AG10803 (cell line): ENCODE measurements at regions not wholly inside any gene's neighbourhood (a gene's known extent, or its start where the extent isn't known, plus 50 kb on each side); places are given as distances from the start of the nearest gene placed in this dataset.

Experiments
- DNase-seq: peaks from one replicate; pipeline ENCODE4 v3.0.0; 2010; ENCODE audit warnings: low read depth
- H3K4me3 ChIP-seq: 2 replicates; pipeline ENCODE4 v1.5.1; 2011; ENCODE audit warnings: mild to moderate bottlenecking, low read length, control low read depth
- TF ChIP-seq, protein P1 (sequence below): conservative IDR thresholded peaks from 2 replicates; pipeline ENCODE4 v1.5.1; 2011; ENCODE audit warnings: mild to moderate bottlenecking, low read length, control low read depth, inconsistent platforms

DNA sequence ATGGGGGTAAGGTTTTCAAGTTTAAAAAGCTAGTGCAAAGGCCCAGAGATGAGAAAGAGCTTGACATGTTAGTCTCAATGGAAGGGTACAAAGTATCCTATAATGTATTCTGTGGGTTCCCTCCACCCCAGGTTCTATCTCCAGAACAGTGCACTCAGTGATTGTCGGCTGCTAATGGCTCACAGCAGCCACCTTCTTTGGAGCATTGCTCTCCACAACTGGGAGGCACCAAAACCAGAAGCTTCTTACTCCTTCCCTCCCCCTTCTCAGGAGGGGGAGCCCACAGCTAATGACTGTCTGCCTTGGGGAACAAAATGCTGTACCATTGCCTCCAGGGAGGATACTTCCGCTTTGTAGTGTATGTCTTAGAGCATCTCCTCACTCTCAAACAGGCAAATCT, 439.4 kb upstream of the RBMS3 start:
- H3K4me3 ChIP-seq: no peak overlapping the region
- TF ChIP-seq, protein P1, sequence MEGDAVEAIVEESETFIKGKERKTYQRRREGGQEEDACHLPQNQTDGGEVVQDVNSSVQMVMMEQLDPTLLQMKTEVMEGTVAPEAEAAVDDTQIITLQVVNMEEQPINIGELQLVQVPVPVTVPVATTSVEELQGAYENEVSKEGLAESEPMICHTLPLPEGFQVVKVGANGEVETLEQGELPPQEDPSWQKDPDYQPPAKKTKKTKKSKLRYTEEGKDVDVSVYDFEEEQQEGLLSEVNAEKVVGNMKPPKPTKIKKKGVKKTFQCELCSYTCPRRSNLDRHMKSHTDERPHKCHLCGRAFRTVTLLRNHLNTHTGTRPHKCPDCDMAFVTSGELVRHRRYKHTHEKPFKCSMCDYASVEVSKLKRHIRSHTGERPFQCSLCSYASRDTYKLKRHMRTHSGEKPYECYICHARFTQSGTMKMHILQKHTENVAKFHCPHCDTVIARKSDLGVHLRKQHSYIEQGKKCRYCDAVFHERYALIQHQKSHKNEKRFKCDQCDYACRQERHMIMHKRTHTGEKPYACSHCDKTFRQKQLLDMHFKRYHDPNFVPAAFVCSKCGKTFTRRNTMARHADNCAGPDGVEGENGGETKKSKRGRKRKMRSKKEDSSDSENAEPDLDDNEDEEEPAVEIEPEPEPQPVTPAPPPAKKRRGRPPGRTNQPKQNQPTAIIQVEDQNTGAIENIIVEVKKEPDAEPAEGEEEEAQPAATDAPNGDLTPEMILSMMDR: no peak
- DNase-seq: no peak

DNA sequence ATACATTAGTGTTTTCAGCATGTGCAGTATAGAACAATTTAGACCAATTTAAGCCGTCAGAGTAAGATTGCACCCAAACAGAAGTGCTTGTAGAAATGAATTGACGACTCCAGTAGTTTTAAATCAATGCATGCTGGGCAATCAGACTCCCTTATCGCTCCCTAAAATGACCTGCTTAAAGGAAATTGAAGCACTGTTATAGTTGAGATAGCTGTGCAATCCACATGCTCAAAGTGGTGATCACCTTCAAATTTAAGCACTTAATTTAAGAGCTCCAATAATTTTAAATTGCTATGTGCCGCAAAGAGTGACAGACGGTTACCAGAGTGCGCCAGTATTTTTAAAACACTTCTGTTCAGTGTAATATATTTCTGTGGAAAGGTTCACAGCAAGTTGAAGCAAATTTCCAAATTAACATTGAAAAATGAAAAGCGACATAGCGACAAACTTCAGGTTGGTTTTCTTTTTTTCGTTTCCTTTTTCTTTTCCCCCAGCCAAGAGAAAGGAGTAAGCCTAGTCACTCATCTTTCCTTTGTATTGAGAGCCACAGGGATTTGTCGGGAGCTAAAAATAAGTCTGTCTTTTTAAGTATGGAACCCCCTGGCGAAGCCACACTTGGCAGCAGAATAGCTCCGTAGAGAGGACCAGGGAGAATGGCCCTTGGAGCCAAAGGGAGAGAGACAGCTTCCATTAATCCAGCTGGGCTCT, 436.4 kb upstream of the RBMS3 start:
- TF ChIP-seq, protein P1: no peak
- no peak for DNase-seq
- no peak overlapping the region for H3K4me3 ChIP-seq

DNA sequence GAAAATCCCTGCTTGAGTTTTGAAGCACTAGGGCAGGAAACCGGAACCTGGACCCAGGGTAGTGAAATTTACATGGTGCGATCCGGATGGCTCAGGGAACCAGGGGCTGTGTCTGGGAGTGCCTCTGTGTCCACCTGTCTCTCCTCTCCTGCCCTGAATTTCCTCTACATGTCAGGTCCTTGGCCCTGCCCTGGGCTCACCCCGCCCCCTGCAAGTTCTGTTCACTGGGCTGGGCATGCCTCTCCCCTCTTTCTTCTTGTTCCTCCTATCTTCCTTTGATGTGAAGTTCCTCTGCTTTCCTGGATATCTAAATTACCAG, 435.9 kb upstream of the RBMS3 start:
- no peak overlapping the region for H3K4me3 ChIP-seq
- no peak for DNase-seq
- TF ChIP-seq, protein P1: no peak

DNA sequence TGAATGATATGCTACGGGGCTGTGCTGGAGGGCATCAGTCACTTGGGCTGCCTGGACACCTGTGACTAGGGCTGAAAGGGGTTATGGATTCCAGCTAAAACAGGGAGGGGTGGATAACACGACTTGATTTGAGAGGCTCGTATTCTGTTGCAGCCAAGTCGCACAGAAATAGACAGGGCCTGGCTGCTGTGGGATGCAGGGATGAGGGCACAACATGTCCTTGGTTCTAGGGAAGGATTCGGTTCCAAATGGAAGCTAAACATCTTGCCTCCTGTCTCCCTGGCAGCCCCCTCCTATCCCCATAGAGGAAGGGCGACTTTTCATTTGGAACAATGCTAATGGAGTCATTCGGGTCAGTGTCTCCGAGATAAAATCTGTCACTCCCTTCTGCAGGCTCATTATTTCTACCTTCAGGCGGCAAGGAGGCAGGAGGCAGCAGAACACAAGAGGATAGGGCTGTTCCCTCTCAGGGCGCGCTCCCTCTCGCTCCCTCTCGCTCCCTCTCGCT, 433.8 kb upstream of the RBMS3 start:
- TF ChIP-seq, protein P1: no peak
- H3K4me3 ChIP-seq: no peak overlapping the region
- DNase-seq: no peak

DNA sequence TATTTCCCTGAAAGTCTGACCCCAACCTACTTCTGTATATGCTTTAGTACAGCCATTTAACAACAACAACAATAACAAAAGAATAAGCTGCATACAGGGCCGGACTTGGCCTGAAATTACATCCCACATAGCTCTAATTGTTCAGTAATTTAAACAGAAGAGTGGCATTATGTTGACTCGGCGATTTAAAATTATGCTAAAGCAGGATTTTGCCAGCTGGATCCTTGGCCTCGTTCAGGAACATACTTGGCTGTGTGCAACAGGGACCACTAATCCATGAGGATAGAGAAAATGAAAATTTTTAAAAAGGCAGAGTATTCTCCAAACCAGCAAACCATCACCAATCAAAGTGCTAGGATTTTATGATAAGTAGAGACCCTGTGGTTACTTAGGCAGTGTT, 433.1 kb upstream of the RBMS3 start:
- H3K4me3 ChIP-seq: no peak overlapping the region
- TF ChIP-seq, protein P1: no peak
- no peak for DNase-seq

DNA sequence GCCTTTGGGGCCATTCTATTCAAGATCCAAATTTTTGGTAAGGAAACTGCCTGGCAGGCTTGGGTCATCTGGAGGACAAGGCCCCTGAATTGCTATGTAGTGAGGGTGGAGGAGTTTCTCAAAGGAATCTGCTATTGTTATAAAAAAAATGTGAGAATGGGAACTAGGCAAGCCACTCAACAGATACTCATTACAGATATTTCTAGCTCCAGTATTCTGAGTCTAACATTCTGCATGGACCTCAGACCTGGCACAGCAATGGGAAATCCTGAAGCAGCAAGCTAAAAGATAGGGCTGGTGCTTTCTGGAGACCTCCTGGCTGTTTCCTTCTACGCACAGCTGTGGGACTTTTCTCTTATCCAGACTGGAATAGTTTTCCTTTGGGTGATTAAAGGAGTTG, 430.7 kb upstream of the RBMS3 start:
- TF ChIP-seq, protein P1: no peak
- no peak overlapping the region for H3K4me3 ChIP-seq
- peak; percentile 33 for DNase-seq

DNA sequence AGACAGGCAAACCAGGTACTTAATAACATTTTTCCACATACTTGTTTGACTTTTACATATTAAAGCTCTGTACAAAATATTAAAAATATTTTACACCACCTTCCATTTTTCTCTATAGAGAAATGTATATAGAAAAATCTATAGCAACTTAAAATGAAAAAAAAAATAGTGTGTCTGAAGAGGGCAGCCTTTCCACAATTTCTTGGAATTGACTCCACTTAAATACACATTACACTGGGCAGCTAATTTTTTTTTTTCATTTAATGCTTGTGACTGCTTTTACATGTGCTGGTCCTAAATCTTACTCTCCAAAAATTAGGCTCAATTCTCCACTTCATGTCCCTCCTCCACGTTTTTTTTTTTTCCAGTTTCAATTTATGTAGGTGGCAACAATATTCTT, 427.0 kb upstream of the RBMS3 start:
- peak; percentile 14 for DNase-seq
- TF ChIP-seq, protein P1: peak; percentile 16; the same call in 1 of the 2 replicates
- H3K4me3 ChIP-seq: no peak overlapping the region
